ENCODE measurements at regions not wholly inside any gene's neighbourhood (a gene's known extent, or its start where the extent isn't known, plus 50 kb on each side); places are given as distances from the start of the nearest gene placed in this dataset.

GRCh38 chr1:229842302-229843255 lies 216.5 kb downstream of the URB2 start:
- TF ChIP-seq, protein P1, sequence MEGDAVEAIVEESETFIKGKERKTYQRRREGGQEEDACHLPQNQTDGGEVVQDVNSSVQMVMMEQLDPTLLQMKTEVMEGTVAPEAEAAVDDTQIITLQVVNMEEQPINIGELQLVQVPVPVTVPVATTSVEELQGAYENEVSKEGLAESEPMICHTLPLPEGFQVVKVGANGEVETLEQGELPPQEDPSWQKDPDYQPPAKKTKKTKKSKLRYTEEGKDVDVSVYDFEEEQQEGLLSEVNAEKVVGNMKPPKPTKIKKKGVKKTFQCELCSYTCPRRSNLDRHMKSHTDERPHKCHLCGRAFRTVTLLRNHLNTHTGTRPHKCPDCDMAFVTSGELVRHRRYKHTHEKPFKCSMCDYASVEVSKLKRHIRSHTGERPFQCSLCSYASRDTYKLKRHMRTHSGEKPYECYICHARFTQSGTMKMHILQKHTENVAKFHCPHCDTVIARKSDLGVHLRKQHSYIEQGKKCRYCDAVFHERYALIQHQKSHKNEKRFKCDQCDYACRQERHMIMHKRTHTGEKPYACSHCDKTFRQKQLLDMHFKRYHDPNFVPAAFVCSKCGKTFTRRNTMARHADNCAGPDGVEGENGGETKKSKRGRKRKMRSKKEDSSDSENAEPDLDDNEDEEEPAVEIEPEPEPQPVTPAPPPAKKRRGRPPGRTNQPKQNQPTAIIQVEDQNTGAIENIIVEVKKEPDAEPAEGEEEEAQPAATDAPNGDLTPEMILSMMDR (IDR thresholded peaks at IDR 0.05), result no peak
- Mint-ChIP-seq H3K9me3 (no peaks in the 10 kb centered on the region), H3K36me3 (ENCODE audit: low read depth) (no peaks in the 10 kb centered on the region), H3K4me1 (ENCODE audit: low read depth) (peaks cover 9% of the 10 kb centered on the region), H3K27me3 (ENCODE audit: insufficient read depth) (peaks cover 3% of the 10 kb centered on the region), H3K27ac (no peak overlapping the region), H3K4me3 (no peak overlapping the region)
- DNase-seq, result no peak

DNA sequence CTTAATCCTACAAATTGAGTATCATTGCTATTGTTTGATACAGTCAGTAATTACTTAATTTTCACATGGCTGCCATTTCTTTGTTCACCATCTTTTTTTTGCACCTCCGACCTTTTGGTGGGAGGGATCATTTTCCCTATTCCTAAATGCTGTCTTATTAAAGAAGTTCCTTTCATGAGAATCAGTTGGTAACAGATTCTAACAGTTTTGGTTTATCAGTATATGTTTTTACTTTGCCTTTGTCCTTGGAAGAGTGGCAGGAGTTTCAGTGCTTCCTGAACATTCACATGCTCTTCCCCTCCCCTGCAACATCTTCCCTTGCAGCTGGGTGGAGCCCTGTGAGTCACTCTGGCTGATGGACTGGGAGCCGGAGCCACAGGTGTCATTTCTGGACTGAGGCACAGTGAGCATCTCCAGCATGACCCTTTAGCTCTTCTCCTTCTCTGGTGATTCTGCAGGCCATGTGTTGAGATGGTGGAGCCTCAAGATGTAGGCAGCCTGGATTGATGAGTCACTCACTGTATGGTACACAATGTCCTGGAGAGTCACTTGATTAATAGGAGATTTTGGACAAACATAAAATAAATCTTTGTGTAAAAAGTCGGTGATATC lies 217.7 kb downstream of the URB2 start:
- H3K4me3 Mint-ChIP-seq, result no peak overlapping the region
- peak; percentile 12 for DNase-seq
- peaks cover 8% of the 10 kb centered on the region for H3K27me3 Mint-ChIP-seq (ENCODE audit: insufficient read depth)
- TF ChIP-seq, protein P1 (IDR thresholded peaks at IDR 0.05), result no peak; the same call in 1 of the 2 replicates
- peaks cover 9% of the 10 kb centered on the region for H3K4me1 Mint-ChIP-seq (ENCODE audit: low read depth)
- H3K27ac Mint-ChIP-seq, result no peak overlapping the region
- H3K9me3 Mint-ChIP-seq, result no peaks in the 10 kb centered on the region
- H3K36me3 Mint-ChIP-seq (ENCODE audit: low read depth), result no peaks in the 10 kb centered on the region

- Mint-ChIP-seq H3K9me3 (no peaks in the 10 kb centered on the region), H3K4me3 (no peak overlapping the region), H3K4me1 (ENCODE audit: low read depth) (peaks cover 9% of the 10 kb centered on the region), H3K36me3 (ENCODE audit: low read depth) (no peaks in the 10 kb centered on the region), H3K27ac (no peak overlapping the region), H3K27me3 (ENCODE audit: insufficient read depth) (peaks cover 8% of the 10 kb centered on the region)
- TF ChIP-seq, protein P1 (IDR thresholded peaks at IDR 0.05), result no peak
- no peak for DNase-seq
Observed at GRCh38 chr1:229844675-229845074, 218.6 kb downstream of the URB2 start.

DNA sequence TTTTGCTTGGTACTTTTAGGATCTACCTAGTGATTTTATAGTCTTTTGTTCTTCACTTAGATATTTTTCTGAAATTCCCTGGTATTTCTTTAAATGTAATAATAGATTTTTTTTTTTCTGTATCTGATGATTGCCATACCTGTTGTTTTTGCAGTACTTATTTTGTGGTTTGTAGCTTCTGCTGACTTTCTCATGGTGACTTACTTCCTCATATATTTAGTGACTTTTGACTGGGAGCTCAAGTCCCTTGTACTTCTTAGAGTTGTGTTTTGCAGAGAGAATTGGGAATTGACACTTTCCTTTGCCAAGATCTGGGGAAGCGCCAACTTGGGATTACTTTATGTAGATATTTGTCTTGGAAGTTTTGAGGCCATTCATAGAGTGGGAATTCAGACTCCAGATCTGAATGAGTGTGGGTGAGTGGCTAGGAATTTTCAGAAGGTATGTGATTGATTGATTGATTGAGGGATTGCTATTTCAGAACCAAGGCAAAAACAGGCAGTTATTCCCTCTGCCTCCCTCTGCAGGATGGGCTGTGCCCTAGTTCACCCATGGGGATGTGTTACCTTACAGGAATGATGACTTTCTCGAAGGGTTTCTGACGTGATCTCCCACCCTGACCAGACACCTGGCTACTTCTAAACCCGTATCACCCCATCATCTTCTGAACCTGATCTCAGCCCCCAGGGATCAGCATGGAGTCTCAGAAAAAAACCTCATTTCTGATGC lies 219.5 kb downstream of the URB2 start:
- H3K9me3 Mint-ChIP-seq, result no peaks in the 10 kb centered on the region
- no peak overlapping the region for H3K27ac Mint-ChIP-seq
- TF ChIP-seq, protein P1 (IDR thresholded peaks at IDR 0.05), result 0 out of 2 replicates have a peak, but pooled peaks have one; percentile 8
- H3K36me3 Mint-ChIP-seq (ENCODE audit: low read depth), result no peaks in the 10 kb centered on the region
- H3K4me3 Mint-ChIP-seq, result no peak overlapping the region
- no peak for DNase-seq
- peaks cover 10% of the 10 kb centered on the region for H3K27me3 Mint-ChIP-seq (ENCODE audit: insufficient read depth)
- H3K4me1 Mint-ChIP-seq (ENCODE audit: low read depth), result peaks cover 9% of the 10 kb centered on the region

DNA sequence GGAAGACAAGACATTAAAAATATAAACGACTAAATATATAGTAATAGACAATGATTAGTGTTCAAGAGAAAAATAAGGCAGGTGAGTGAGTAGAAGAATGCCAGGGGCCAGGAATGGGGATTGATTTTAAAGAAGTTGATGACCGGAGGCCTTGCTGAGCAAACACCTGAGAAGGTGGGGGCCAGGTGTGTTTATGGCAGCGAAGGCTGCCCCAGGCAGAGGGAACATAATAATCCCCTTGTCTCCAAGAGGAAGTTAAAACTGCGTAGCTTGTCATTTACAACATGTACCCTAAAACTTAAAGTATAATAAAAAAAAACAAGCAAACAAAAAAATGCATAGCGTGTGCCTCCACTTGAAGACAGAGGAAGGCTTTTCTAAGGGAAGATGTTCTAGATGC lies 220.3 kb downstream of the URB2 start:
- TF ChIP-seq, protein P1 (IDR thresholded peaks at IDR 0.05), result no peak
- no peak for DNase-seq
- peaks cover 9% of the 10 kb centered on the region for H3K4me1 Mint-ChIP-seq (ENCODE audit: low read depth)
- no peaks in the 10 kb centered on the region for H3K36me3 Mint-ChIP-seq (ENCODE audit: low read depth)
- H3K27ac Mint-ChIP-seq, result no peak overlapping the region
- no peak overlapping the region for H3K4me3 Mint-ChIP-seq
- peaks cover 15% of the 10 kb centered on the region for H3K27me3 Mint-ChIP-seq (ENCODE audit: insufficient read depth)
- H3K9me3 Mint-ChIP-seq, result no peaks in the 10 kb centered on the region

Data from HFFc6 (cell line).